Heart left ventricle (tissue), 16 donors: ENCODE measurements at regions not wholly inside any gene's neighbourhood (a gene's known extent, or its start where the extent isn't known, plus 50 kb on each side); places are given as distances from the start of the nearest gene placed in this dataset.

ENCODE experiments used
- ATAC-seq, 4 donors: fragments of 200-7000 bp; cut with Tn5 transposase; one replicate each; pipeline ENCODE4 v1.9.1; 2020 to 2022; ENCODE audit warnings: moderate library complexity in 4 of 4, mild to moderate bottlenecking in 3 of 4, moderate number of reproducible peaks in 1 of 4
- DNase-seq, 5 donors: peaks; one replicate each; pipeline ENCODE4 v3.0.0-alpha.2; 2020
- H3K27ac ChIP-seq, 12 donors: fragments of 200-600 bp; sonication (generic) in 4 of 12; one replicate each; pipeline versions ENCODE4 v1.5.0 to v1.8.0; 2016 to 2022; ENCODE audit warnings: mild to moderate bottlenecking in 2 of 12
- H3K27me3 ChIP-seq, 9 donors: fragments of 200-600 bp; sonication (generic) in 2 of 9; one replicate each; pipeline versions ENCODE4 v1.5.1 to v1.8.0; 2016 to 2022; ENCODE audit warnings: mild to moderate bottlenecking in 3 of 9
- H3K36me3 ChIP-seq, 9 donors: fragments of 200-600 bp; sonication (generic) in 2 of 9; one replicate each; pipeline versions ENCODE4 v1.5.0 to v1.8.0; 2018 to 2022; ENCODE audit warnings: mild to moderate bottlenecking in 2 of 9
- H3K4me1 ChIP-seq, 12 donors: fragments of 200-600 bp; sonication (generic) in 4 of 12; one replicate each; pipeline versions ENCODE4 v1.5.0 to v1.8.0; 2016 to 2022; ENCODE audit warnings: mild to moderate bottlenecking in 3 of 12
- H3K4me3 ChIP-seq, 12 donors: fragments of 200-600 bp; sonication (generic) in 4 of 12; one replicate each; pipeline versions ENCODE4 v1.5.0 to v1.8.0; 2017 to 2022; ENCODE audit warnings: mild to moderate bottlenecking in 9 of 12, moderate library complexity in 4 of 12
- H3K9me3 ChIP-seq, 12 donors: fragments of 200-600 bp; sonication (generic) in 4 of 12; one replicate each; pipeline versions ENCODE4 v1.5.0 to v1.8.0; 2016 to 2022; ENCODE audit warnings: mild to moderate bottlenecking in 1 of 12
- CTCF ChIP-seq, 12 donors: fragments of 200-600 bp; sonication (generic) in 4 of 12; IDR thresholded peaks; one replicate each; pipeline versions ENCODE4 v1.5.0 to v1.8.0; 2018 to 2022; ENCODE audit warnings: antibody characterized with exemption in 12 of 12, mild to moderate bottlenecking in 5 of 12
- POLR2A ChIP-seq, 2 donors: fragments of 450-650 bp; IDR thresholded peaks; one replicate each; pipeline ENCODE4 v1.6.1; 2017; ENCODE audit warnings: antibody characterized with exemption in 2 of 2, mild to moderate bottlenecking in 2 of 2, moderate library complexity in 2 of 2
- WGBS, 4 donors: extraction: QIAGEN DNeasy Blood & Tissue Kit in 2 of 4; methylation state at CpG; one replicate each; pipeline versions ENCODE4 v1.1.5 to v1.1.7; 2013 to 2018; 5-methylcytosine and 5-hydroxymethylcytosine counted together
- intact Hi-C, 10 donors: fragments of 100-400 bp; cut with DNase I; formaldehyde crosslinking; loops; one replicate each; pipeline versions ENCODE4 v1.11.1 to v1.14.2; 2022
- donor health status: ischemic (EF 13 %, LVEDD 7.1; RV severe dilation, severe dysfunction).
- donor health status: healthy with polysubstance abuse.
- donor health status: DM: no; HTN: yes; CAD: no.
- donor health status: DM: no; HTN: no; CAD: no.
- donor health status: ischemic (EF 25% LVEDD 6.9; RV normal size, moderate dysfunction).
- donor health status: ischemic (EF 25% LVEDD 5.7; RV mildly dilated, moderate dysfunction).
- donor health status: healthy.
- donor health status: DM: yes; HTN: yes; CAD: no.
- donor health status: ischemic (EF 35%, LVEDD 5.7; RV mildly dilated, moderate dysfunction).
- donor health status: nonischemic (EF 11% LVEDD 7.7; RV severe dilation, severe dysfunction).
- donor health status: DM: yes; HTN: yes; CAD: no.
- donor health status: PGD.
- donor health status: ischemic (EF 29% LVEDD 5.4; RV normal size, mild dysfunction).
- donor health status: nonischemic (EF 23%, LVEDD 6.1; RV moderate dilation, normal function).

- intact Hi-C loops: loop anchor here in 8 of 10 donors (1.0 to 10.0 kb wide), 10 partner anchors 215 to 995 kb away; no protein-coding TSS in a partner anchor
- H3K9me3 ChIP-seq: no peaks in the 10 kb centered on the region
- H3K4me1 ChIP-seq: no peaks in the 10 kb centered on the region
- ATAC-seq (peak; percentile 86 to 93 (median 90)), DNase-seq (peak; percentile 53 to 74 (median 54))
- TF ChIP-seq CTCF (IDR thresholded peaks at IDR 0.05) (peak; percentile 45 to 78 (median 64)), POLR2A (IDR thresholded peaks at IDR 0.05) (no peak)
- H3K27me3 ChIP-seq: peaks cover 0 to 45% (median 0%) of the 10 kb centered on the region in 9 donors
- no peak overlapping the region for H3K27ac ChIP-seq
- H3K4me3 ChIP-seq: no peak overlapping the region
- 0 to 3% (median 0%) methylated on average over 4 of the region's 4 CpGs for WGBS, 4 donors
- no peaks in the 10 kb centered on the region for H3K36me3 ChIP-seq
Observed at GRCh38 chrX:110450050-110450449, 91.4 kb downstream of the RTL9 start.

- ATAC-seq: peak in 1 of 4 donors; percentile 38
- 60 to 79% (median 68%) methylated on average over 7 of the region's 7 CpGs for WGBS, 4 donors
- TF ChIP-seq CTCF (IDR thresholded peaks at IDR 0.05) (no peak), POLR2A (IDR thresholded peaks at IDR 0.05) (no peak)
- peaks cover 0 to 46% (median 0%) of the 10 kb centered on the region in 9 donors for H3K27me3 ChIP-seq
- no peaks in the 10 kb centered on the region for H3K4me1 ChIP-seq
- H3K36me3 ChIP-seq: no peaks in the 10 kb centered on the region
- no peak overlapping the region for H3K27ac ChIP-seq
- H3K9me3 ChIP-seq: no peaks in the 10 kb centered on the region
- H3K4me3 ChIP-seq: no peak overlapping the region
- DNase-seq: no peak
- intact Hi-C loops: loop anchor here in 6 of 10 donors (5.0 to 10.0 kb wide), 6 partner anchors 210 to 990 kb away; no protein-coding TSS in a partner anchor
Observed at GRCh38 chrX:110454336-110454735, 95.7 kb downstream of the RTL9 start.

GRCh38 chrX:110462957-110463356 lies 104.3 kb downstream of the RTL9 start:
- no peaks in the 10 kb centered on the region for H3K36me3 ChIP-seq
- intact Hi-C loops: no loop called here
- no peak for TF ChIP-seq POLR2A (IDR thresholded peaks at IDR 0.05)
- peak in 3 of 12 donors; percentile 12 to 15 (median 12) for TF ChIP-seq CTCF (IDR thresholded peaks at IDR 0.05)
- DNase-seq: no peak
- H3K4me1 ChIP-seq: no peaks in the 10 kb centered on the region
- peaks cover 0 to 30% (median 0%) of the 10 kb centered on the region in 9 donors for H3K27me3 ChIP-seq
- H3K9me3 ChIP-seq: no peaks in the 10 kb centered on the region
- no peak overlapping the region for H3K4me3 ChIP-seq
- ATAC-seq: no peak
- H3K27ac ChIP-seq: no peak overlapping the region

GRCh38 chrX:110466790-110467189 lies 108.1 kb downstream of the RTL9 start:
- WGBS, 4 donors: 62 to 96% (median 75%) methylated on average over 2 of the region's 2 CpGs
- Histone ChIP-seq H3K9me3 (no peaks in the 10 kb centered on the region), H3K4me1 (no peaks in the 10 kb centered on the region), H3K27me3 (peaks cover 0 to 12% (median 0%) of the 10 kb centered on the region in 9 donors), H3K4me3 (no peak overlapping the region), H3K27ac (no peak overlapping the region), H3K36me3 (no peaks in the 10 kb centered on the region)
- ATAC-seq (no peak), DNase-seq (no peak)
- intact Hi-C loops: no loop called here
- TF ChIP-seq POLR2A (IDR thresholded peaks at IDR 0.05): no peak
- TF ChIP-seq CTCF (IDR thresholded peaks at IDR 0.05): no peak
